ENCODE measurements at regions not wholly inside any gene's neighbourhood (a gene's known extent, or its start where the extent isn't known, plus 50 kb on each side); places are given as distances from the start of the nearest gene placed in this dataset.
"Not testable (repeated sequence)": the region's sequence is repeated elsewhere in the genome, so short reads cannot be mapped to it uniquely, and the experiment has no call there.

DNA sequence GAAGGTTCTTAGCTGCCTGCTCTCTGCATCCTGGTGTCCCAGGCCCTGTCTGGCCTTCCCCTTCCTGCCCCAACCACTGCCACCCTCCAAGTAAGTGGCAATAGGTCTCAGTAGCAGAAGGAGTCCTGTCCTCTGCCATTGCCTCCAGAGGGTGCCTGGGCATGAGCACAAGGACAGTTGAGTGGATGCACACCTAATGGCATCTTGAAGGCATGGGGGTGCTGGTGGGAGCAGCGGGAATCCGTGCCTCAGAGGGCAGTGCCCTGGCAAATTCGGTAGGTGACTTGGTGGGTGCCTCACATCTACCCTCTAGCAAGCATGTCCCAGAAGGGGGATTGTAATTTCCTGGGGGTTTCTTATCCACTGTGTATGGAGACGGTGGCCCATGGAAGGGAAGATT lies 182.8 kb upstream of the POMZP3 start:
- H3K9me3 Mint-ChIP-seq; H3K27ac Mint-ChIP-seq; H3K4me1 Mint-ChIP-seq; H3K27me3 Mint-ChIP-seq; POLR2A ChIA-PET; DNase-seq; intact Hi-C loops (cut with micrococcal nuclease); H3K36me3 Mint-ChIP-seq (ENCODE audit: low read depth); H3K4me3 Mint-ChIP-seq; CTCF ChIA-PET; ATAC-seq (ENCODE audit: low read depth): not testable (repeated sequence)

DNA sequence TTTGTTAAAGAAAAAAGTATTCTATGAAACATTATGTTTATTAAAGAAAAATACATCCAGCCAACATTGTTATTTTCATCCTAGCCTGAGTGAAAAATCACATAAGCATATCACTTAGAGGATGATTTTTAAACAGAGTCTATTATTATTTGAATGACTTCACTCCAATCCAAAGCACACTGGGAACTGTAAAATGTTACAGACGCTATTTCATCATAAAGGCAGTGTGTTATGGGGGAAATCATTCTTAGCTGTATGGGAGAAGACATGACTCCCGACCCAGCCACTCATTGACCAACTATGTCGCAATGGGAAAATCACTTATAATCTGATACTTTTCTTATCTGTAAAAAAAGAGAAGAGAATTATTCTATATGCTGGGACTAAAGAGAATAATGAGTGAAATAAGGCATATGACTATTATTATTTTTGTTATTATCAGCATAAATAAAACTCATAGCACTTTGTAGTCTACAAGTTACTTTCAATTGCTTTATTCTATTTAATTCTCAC lies 180.6 kb upstream of the POMZP3 start:
- H3K4me1 Mint-ChIP-seq; H3K27ac Mint-ChIP-seq; POLR2A ChIA-PET; intact Hi-C loops (cut with micrococcal nuclease); H3K4me3 Mint-ChIP-seq; H3K9me3 Mint-ChIP-seq; H3K36me3 Mint-ChIP-seq (ENCODE audit: low read depth); H3K27me3 Mint-ChIP-seq; DNase-seq; CTCF ChIA-PET; ATAC-seq (ENCODE audit: low read depth): not testable (repeated sequence)

- H3K9me3 Mint-ChIP-seq; H3K27me3 Mint-ChIP-seq; H3K4me3 Mint-ChIP-seq; H3K4me1 Mint-ChIP-seq; ATAC-seq (ENCODE audit: low read depth); CTCF ChIA-PET; DNase-seq; POLR2A ChIA-PET; H3K27ac Mint-ChIP-seq; intact Hi-C loops (cut with micrococcal nuclease); H3K36me3 Mint-ChIP-seq (ENCODE audit: low read depth): not testable (repeated sequence)
Measured at GRCh38 chr7:76806460-76806859, 179.4 kb upstream of the POMZP3 start.

- H3K36me3 Mint-ChIP-seq (ENCODE audit: low read depth); CTCF ChIA-PET; H3K27me3 Mint-ChIP-seq; POLR2A ChIA-PET; ATAC-seq (ENCODE audit: low read depth); H3K27ac Mint-ChIP-seq; H3K9me3 Mint-ChIP-seq; DNase-seq; intact Hi-C loops (cut with micrococcal nuclease); H3K4me3 Mint-ChIP-seq; H3K4me1 Mint-ChIP-seq: not testable (repeated sequence)
Measured at GRCh38 chr7:76806010-76806409, 178.9 kb upstream of the POMZP3 start.

DNA sequence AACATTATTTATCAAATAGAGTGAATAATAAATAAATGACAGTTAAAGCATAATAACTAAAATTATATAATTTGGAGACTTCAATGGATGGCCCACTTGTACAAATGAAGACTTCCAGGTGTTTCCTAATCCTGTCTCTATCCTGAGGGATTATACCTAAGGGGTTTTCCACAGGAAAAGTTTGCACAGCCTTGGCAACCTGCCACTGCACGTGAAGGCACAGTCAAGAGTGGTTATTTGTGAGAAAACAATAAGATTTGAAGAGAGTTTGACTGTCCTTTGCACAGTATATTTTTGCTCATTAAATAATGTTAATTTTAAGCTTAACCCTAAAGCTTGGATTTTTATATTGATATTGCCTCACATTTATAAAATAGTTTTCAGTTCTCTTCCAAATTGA lies 178.2 kb upstream of the POMZP3 start:
- H3K27me3 Mint-ChIP-seq: not testable (repeated sequence)

GRCh38 chr7:76797639-76798038 lies 170.6 kb upstream of the POMZP3 start:
- H3K9me3 Mint-ChIP-seq; H3K36me3 Mint-ChIP-seq (ENCODE audit: low read depth); H3K4me1 Mint-ChIP-seq; DNase-seq; H3K27ac Mint-ChIP-seq; ATAC-seq (ENCODE audit: low read depth); POLR2A ChIA-PET; H3K4me3 Mint-ChIP-seq; H3K27me3 Mint-ChIP-seq; intact Hi-C loops (cut with micrococcal nuclease); CTCF ChIA-PET: not testable (repeated sequence)

More for the DNA sequence above, 178.2 kb upstream of the POMZP3 start:
- H3K9me3 Mint-ChIP-seq; intact Hi-C loops (cut with micrococcal nuclease); DNase-seq; H3K4me1 Mint-ChIP-seq; H3K36me3 Mint-ChIP-seq (ENCODE audit: low read depth); POLR2A ChIA-PET; CTCF ChIA-PET; H3K4me3 Mint-ChIP-seq; ATAC-seq (ENCODE audit: low read depth); H3K27ac Mint-ChIP-seq: not testable (repeated sequence)

DNA sequence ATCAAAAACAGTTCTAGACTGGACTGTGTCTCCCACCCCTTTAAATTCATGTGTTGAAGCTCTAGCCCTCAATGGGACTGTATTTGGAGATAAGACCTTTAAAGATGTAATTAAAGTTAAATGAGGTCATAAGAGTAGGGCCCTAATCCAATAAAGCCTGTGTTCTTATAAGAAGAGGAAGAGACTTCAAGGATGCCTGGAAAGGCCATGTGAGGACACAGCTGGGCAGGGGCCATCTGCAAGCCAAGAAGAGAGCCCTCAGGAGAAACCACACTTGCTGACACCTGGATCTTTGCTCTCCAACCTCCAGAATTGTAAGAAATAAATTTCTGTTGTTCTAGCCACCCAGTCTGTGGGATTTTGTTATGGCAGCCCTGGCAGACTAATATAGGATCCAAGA lies 153.6 kb upstream of the POMZP3 start:
- H3K4me1 Mint-ChIP-seq; H3K27me3 Mint-ChIP-seq; POLR2A ChIA-PET; H3K36me3 Mint-ChIP-seq (ENCODE audit: low read depth); DNase-seq; ATAC-seq (ENCODE audit: low read depth); H3K27ac Mint-ChIP-seq; intact Hi-C loops (cut with micrococcal nuclease); H3K4me3 Mint-ChIP-seq; CTCF ChIA-PET; H3K9me3 Mint-ChIP-seq: not testable (repeated sequence)

DNA sequence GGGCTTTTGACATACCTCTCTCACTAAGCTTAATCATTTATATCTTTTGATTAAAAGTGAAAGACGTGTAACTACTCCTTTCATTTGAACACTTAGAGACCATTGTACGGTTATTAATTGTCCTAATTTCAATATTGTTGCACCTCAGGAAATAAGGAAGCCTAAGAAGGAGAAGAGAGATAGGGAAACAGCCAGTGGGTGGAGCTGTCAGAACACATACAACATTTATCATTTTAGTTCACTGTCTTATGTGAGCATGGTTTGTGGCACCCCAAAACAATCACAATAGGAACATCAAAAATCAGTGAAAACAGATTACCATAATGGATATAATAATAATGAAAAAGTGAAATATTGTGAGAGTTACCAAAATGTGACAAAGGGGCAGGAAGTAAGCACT lies 147.2 kb upstream of the POMZP3 start:
- H3K27ac Mint-ChIP-seq, CTCF ChIA-PET: not testable (repeated sequence)

GRCh38 chr7:76771980-76772379 lies 144.9 kb upstream of the POMZP3 start:
- intact Hi-C loops (cut with micrococcal nuclease); CTCF ChIA-PET; POLR2A ChIA-PET: not testable (repeated sequence)

More for the DNA sequence above, 147.2 kb upstream of the POMZP3 start:
- H3K36me3 Mint-ChIP-seq (ENCODE audit: low read depth); H3K27me3 Mint-ChIP-seq; intact Hi-C loops (cut with micrococcal nuclease); H3K9me3 Mint-ChIP-seq; DNase-seq; POLR2A ChIA-PET; ATAC-seq (ENCODE audit: low read depth); H3K4me1 Mint-ChIP-seq; H3K4me3 Mint-ChIP-seq: not testable (repeated sequence)

GRCh38 chr7:76763977-76764376 lies 136.9 kb upstream of the POMZP3 start:
- intact Hi-C loops (cut with micrococcal nuclease); H3K36me3 Mint-ChIP-seq (ENCODE audit: low read depth); H3K27me3 Mint-ChIP-seq; POLR2A ChIA-PET; H3K4me1 Mint-ChIP-seq; H3K4me3 Mint-ChIP-seq; H3K27ac Mint-ChIP-seq; H3K9me3 Mint-ChIP-seq; DNase-seq; ATAC-seq (ENCODE audit: low read depth); CTCF ChIA-PET: not testable (repeated sequence)

More at GRCh38 chr7:76771980-76772379, 144.9 kb upstream of the POMZP3 start:
- H3K36me3 Mint-ChIP-seq (ENCODE audit: low read depth); H3K27ac Mint-ChIP-seq; H3K4me1 Mint-ChIP-seq; H3K27me3 Mint-ChIP-seq; H3K4me3 Mint-ChIP-seq; DNase-seq; H3K9me3 Mint-ChIP-seq; ATAC-seq (ENCODE audit: low read depth): not testable (repeated sequence)

DNA sequence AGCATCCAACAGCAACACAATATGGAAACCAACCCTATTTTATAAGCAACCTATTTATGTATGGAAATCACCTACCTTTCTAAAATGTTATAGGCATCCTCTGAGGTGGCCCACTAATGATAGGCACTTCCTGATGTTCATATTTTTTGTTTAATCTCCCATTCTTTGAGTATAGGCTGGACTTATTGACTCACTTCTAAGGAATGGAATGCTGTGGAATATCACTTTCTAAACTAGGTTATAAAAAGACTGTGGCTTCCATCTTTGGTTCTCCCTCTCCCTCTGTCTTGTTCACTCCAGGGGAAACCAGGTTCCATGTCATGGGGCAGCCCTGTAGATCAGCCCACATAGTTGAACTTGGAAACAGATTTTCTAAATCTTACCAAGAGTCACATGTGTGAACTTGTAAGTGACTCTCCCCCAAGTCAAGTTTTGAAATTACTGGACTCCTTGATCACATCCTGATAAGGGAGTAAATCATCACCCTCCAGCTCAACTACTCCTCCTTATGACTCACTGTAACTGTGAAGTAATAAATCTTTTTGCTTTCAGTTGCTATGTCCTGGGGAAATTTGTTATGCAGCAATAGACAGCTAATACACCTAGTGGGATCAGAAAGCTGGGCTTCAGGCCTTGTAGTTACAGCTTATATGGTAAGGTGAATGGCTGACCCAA lies 133.6 kb upstream of the POMZP3 start:
- ATAC-seq (ENCODE audit: low read depth); H3K9me3 Mint-ChIP-seq; H3K4me3 Mint-ChIP-seq; DNase-seq; H3K27me3 Mint-ChIP-seq; H3K27ac Mint-ChIP-seq; CTCF ChIA-PET; H3K36me3 Mint-ChIP-seq (ENCODE audit: low read depth); intact Hi-C loops (cut with micrococcal nuclease); POLR2A ChIA-PET; H3K4me1 Mint-ChIP-seq: not testable (repeated sequence)

DNA sequence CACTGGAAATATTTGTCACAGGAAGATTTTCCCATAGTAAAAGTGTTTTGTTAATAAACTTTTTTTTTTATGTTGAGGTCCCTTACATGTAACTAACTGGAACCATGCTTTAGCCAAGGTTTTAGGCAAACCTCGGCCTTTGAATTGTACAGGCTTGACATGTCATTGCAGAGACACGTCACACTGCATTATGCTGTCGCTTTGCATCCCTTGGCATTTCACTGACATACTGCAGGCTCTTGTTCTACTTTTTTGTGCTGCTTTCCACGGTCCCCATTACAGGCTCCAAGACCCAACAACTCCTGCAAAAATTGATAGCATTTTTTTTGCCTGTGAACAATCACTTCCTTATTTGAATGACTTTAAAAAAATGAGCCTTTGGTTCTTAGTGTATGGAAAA lies 112.5 kb upstream of the POMZP3 start:
- CTCF ChIA-PET; H3K27me3 Mint-ChIP-seq; H3K4me3 Mint-ChIP-seq; H3K4me1 Mint-ChIP-seq; H3K36me3 Mint-ChIP-seq (ENCODE audit: low read depth); H3K9me3 Mint-ChIP-seq; ATAC-seq (ENCODE audit: low read depth); H3K27ac Mint-ChIP-seq; POLR2A ChIA-PET; intact Hi-C loops (cut with micrococcal nuclease); DNase-seq: not testable (repeated sequence)

- H3K27me3 Mint-ChIP-seq; CTCF ChIA-PET; H3K4me1 Mint-ChIP-seq; POLR2A ChIA-PET; ATAC-seq (ENCODE audit: low read depth); H3K9me3 Mint-ChIP-seq; H3K27ac Mint-ChIP-seq; H3K36me3 Mint-ChIP-seq (ENCODE audit: low read depth); intact Hi-C loops (cut with micrococcal nuclease); DNase-seq; H3K4me3 Mint-ChIP-seq: not testable (repeated sequence)
Measured at GRCh38 chr7:76736724-76737123, 109.6 kb upstream of the POMZP3 start.

All from activated B cell treated with CpG ODN at 0.5 μM for 24 hours (primary cell).